PC-9 (cell line): ENCODE measurements at regions not wholly inside any gene's neighbourhood (a gene's known extent, or its start where the extent isn't known, plus 50 kb on each side); places are given as distances from the start of the nearest gene placed in this dataset.

Source experiments
- BruUV-seq: library from RNA; stranded (reverse); fragments of 400-500 nt; replicated peaks from 2 replicates; lab custom pipeline; 2021; lab: Mats Ljungman, UMichigan
- CTCF ChIA-PET: fragments of 300-600 bp; sonication (Branson Sonifier 250); formaldehyde crosslinking; loops from one replicate; lab custom pipeline; 2022; ENCODE audit warnings: antibody characterized with exemption; lab: Charles Lee
- POLR2A ChIA-PET: fragments of 300-600 bp; sonication (Branson Sonifier 250); formaldehyde crosslinking; loops from one replicate; lab custom pipeline; 2022; ENCODE audit warnings: antibody characterized with exemption; ENCODE audit not compliant: unreplicated experiment; lab: Charles Lee
- DNase-seq, 2 experiments: peaks; one replicate each; pipeline versions ENCODE4 v3.0.0 to v3.0.0-alpha.2; 2015 to 2022; ENCODE audit warnings: mixed read lengths in 1 of 2
- H2AFZ ChIP-seq: fragments of 200-600 bp; sonication (generic); 2 replicates; pipeline ENCODE4 v1.8.1; 2017; ENCODE audit warnings: antibody characterized with exemption
- H3F3A ChIP-seq: fragments of 200-600 bp; sonication (generic); 2 replicates; pipeline ENCODE4 v1.8.1; 2017; ENCODE audit warnings: antibody characterized with exemption, mild to moderate bottlenecking, low read depth; ENCODE audit not compliant: insufficient read depth
- H3K27ac ChIP-seq: fragments of 200-600 bp; sonication (generic); 2 replicates; pipeline ENCODE4 v1.6.1; 2016; ENCODE audit warnings: mixed run types
- H3K27me3 ChIP-seq: fragments of 200-600 bp; sonication (generic); 2 replicates; pipeline ENCODE4 v1.6.1; 2016; ENCODE audit warnings: low read depth, mixed run types; ENCODE audit not compliant: insufficient read depth
- H3K36me3 ChIP-seq: fragments of 200-600 bp; sonication (generic); 2 replicates; pipeline ENCODE4 v1.6.1; 2016; ENCODE audit warnings: low read depth, mixed run types
- H3K4me1 ChIP-seq: fragments of 200-600 bp; sonication (generic); replicated peaks from 2 replicates; pipeline ENCODE4 v1.6.1; 2016; ENCODE audit warnings: mixed run types; ENCODE audit not compliant: insufficient read depth
- H3K4me2 ChIP-seq: fragments of 200-600 bp; sonication (generic); 2 replicates; pipeline ENCODE4 v1.6.1; 2017; ENCODE audit warnings: mixed run types
- H3K4me3 ChIP-seq: fragments of 200-600 bp; sonication (generic); 2 replicates; pipeline ENCODE4 v1.6.1; 2016; ENCODE audit warnings: mixed run types
- H3K79me2 ChIP-seq: fragments of 200-600 bp; sonication (generic); 2 replicates; pipeline ENCODE4 v1.6.1; 2017; ENCODE audit warnings: low read depth, mixed run types
- H3K9me2 ChIP-seq: fragments of 200-600 bp; sonication (generic); 2 replicates; pipeline ENCODE4 v1.8.1; 2017; ENCODE audit warnings: mild to moderate bottlenecking; ENCODE audit not compliant: insufficient read depth
- H3K9me3 ChIP-seq: fragments of 200-600 bp; sonication (generic); 2 replicates; pipeline ENCODE4 v1.8.1; 2016; ENCODE audit warnings: low read depth; ENCODE audit not compliant: insufficient read depth
- H4K20me1 ChIP-seq: fragments of 200-600 bp; sonication (generic); 2 replicates; pipeline ENCODE4 v1.8.1; 2017; ENCODE audit not compliant: insufficient read depth
- CTCF ChIP-seq: fragments of 200-600 bp; sonication (generic); conservative IDR thresholded peaks from 2 replicates; pipeline ENCODE4 v1.6.1; 2017; ENCODE audit warnings: mixed run types, antibody characterized with exemption, mild to moderate bottlenecking, moderate library complexity
- EZH2 ChIP-seq: fragments of 200-600 bp; sonication (generic); IDR thresholded peaks from 2 replicates; pipeline ENCODE4 v1.8.0; 2017; ENCODE audit warnings: antibody characterized with exemption, low read depth
- intact Hi-C: fragments of 100-400 bp; cut with micrococcal nuclease; formaldehyde crosslinking; loops from one replicate; pipeline ENCODE4 v1.10.0; 2022; ENCODE audit not compliant: unreplicated experiment

GRCh38 chr6:165811512-165811911, 148.5 kb upstream of the PDE10A start:
- no peaks in the 10 kb centered on the region for H4K20me1 ChIP-seq
- H3K9me2 ChIP-seq, result no peaks in the 10 kb centered on the region
- H3K4me2 ChIP-seq, result no peak overlapping the region
- POLR2A ChIA-PET, result no interaction called here
- CTCF ChIA-PET, result no interaction called here
- H3K27ac ChIP-seq, result no peak overlapping the region
- H3K9me3 ChIP-seq, result no peaks in the 10 kb centered on the region
- no TSS peak for BruUV-seq
- no peaks in the 10 kb centered on the region for H3F3A ChIP-seq
- H3K79me2 ChIP-seq, result no peaks in the 10 kb centered on the region
- TF ChIP-seq EZH2, result no peak
- no peak for TF ChIP-seq CTCF
- no peak for DNase-seq
- intact Hi-C loops, result no loop called here
- no peak overlapping the region for H3K4me3 ChIP-seq
- no peak overlapping the region for H2AFZ ChIP-seq
- peaks cover 99% of the 10 kb centered on the region for H3K27me3 ChIP-seq
- no peaks in the 10 kb centered on the region for H3K4me1 ChIP-seq
- H3K36me3 ChIP-seq, result no peaks in the 10 kb centered on the region

- H3K27me3 ChIP-seq, result peaks cover 90% of the 10 kb centered on the region
- intact Hi-C loops, result no loop called here
- H3K36me3 ChIP-seq, result no peaks in the 10 kb centered on the region
- no peaks in the 10 kb centered on the region for H3K79me2 ChIP-seq
- H2AFZ ChIP-seq, result no peak overlapping the region
- no peaks in the 10 kb centered on the region for H4K20me1 ChIP-seq
- DNase-seq, result no peak
- TF ChIP-seq EZH2 (no peak), CTCF (no peak)
- no peaks in the 10 kb centered on the region for H3K4me1 ChIP-seq
- CTCF ChIA-PET, result no interaction called here
- no TSS peak for BruUV-seq
- no peaks in the 10 kb centered on the region for H3K9me2 ChIP-seq
- no peak overlapping the region for H3K4me3 ChIP-seq
- H3F3A ChIP-seq, result no peaks in the 10 kb centered on the region
- H3K9me3 ChIP-seq, result no peaks in the 10 kb centered on the region
- POLR2A ChIA-PET, result no interaction called here
- no peak overlapping the region for H3K4me2 ChIP-seq
- H3K27ac ChIP-seq, result no peak overlapping the region
Measured at GRCh38 chr6:165808021-165808420, 145.0 kb upstream of the PDE10A start.

GRCh38 chr6:165807249-165807960, 144.4 kb upstream of the PDE10A start:
- ChIA-PET CTCF (no interaction called here), POLR2A (no interaction called here)
- no peaks in the 10 kb centered on the region for H3K9me2 ChIP-seq
- H3K4me1 ChIP-seq, result no peaks in the 10 kb centered on the region
- DNase-seq, result no peak
- TF ChIP-seq CTCF, result no peak
- no peak for TF ChIP-seq EZH2
- no peak overlapping the region for H3K27ac ChIP-seq
- no peak overlapping the region for H3K4me3 ChIP-seq
- no peak overlapping the region for H2AFZ ChIP-seq
- H3K9me3 ChIP-seq, result no peaks in the 10 kb centered on the region
- H3K36me3 ChIP-seq, result no peaks in the 10 kb centered on the region
- BruUV-seq, result no TSS peak
- peaks cover 89% of the 10 kb centered on the region for H3K27me3 ChIP-seq
- intact Hi-C loops, result no loop called here
- H3K4me2 ChIP-seq, result no peak overlapping the region
- no peaks in the 10 kb centered on the region for H3F3A ChIP-seq
- no peaks in the 10 kb centered on the region for H3K79me2 ChIP-seq
- H4K20me1 ChIP-seq, result no peaks in the 10 kb centered on the region
